Middle frontal gyrus (tissue), 1 donor: ENCODE measurements at regions not wholly inside any gene's neighbourhood (a gene's known extent, or its start where the extent isn't known, plus 50 kb on each side); places are given as distances from the start of the nearest gene placed in this dataset.
A peak's percentile ranks its signal among the peaks of the same experiment; 100 is the strongest.
"Not testable (repeated sequence)": the region's sequence is repeated elsewhere in the genome, so short reads cannot be mapped to it uniquely, and the experiment has no call there.

Experiments used
- DNase-seq: peaks from one replicate; pipeline ENCODE4 v3.0.0-alpha.2; 2015; ENCODE audit warnings: low spot score; ENCODE audit errors: extremely low spot score

GRCh38 chr4:18627447-18628005 lies 606.0 kb upstream of the LCORL start:
- no peak for DNase-seq

DNA sequence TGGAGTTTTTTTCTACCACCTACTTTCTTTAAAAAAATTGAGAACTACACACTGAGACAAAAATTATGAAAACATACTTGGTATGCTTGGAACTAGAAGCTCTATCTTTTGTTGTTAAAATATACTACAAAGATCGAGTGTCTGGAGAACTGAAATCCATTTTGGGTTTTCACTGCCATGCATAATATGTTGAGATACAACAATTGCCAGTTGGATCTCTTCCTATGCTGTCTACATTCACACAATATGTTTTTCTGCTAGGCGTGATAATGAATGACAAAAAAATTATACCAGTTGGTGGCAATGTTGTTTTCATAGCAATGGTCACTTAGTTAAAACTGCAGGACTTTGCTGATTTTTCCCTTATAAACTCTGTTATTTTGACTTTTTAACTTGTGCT lies 605.4 kb upstream of the LCORL start:
- peak; percentile 4 for DNase-seq

- DNase-seq: no peak
Measured at GRCh38 chr4:18626366-18626765, 604.8 kb upstream of the LCORL start.

GRCh38 chr4:18621186-18621585 lies 599.6 kb upstream of the LCORL start:
- DNase-seq: no peak

- no peak for DNase-seq
Measured at GRCh38 chr4:18616720-18617119, 595.2 kb upstream of the LCORL start.

DNA sequence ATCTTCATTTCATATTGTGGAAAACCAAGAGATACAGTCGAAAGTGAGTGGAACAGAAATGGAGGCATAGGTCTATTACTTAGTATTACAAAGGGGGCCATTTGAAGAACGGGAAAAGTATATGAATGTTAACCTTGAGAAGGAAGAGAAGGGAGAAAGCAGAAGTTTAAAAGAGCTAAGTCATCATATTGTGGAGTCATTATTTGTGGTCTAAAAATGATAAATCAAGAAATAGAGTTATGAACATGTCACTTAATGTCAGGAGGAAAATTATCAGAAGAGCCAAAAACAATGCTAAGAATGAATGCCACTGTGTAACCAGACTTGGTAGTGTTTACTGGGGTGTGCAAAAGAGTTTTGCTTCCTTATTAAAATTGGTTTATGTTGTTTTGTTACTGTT lies 589.5 kb upstream of the LCORL start:
- DNase-seq: no peak

DNA sequence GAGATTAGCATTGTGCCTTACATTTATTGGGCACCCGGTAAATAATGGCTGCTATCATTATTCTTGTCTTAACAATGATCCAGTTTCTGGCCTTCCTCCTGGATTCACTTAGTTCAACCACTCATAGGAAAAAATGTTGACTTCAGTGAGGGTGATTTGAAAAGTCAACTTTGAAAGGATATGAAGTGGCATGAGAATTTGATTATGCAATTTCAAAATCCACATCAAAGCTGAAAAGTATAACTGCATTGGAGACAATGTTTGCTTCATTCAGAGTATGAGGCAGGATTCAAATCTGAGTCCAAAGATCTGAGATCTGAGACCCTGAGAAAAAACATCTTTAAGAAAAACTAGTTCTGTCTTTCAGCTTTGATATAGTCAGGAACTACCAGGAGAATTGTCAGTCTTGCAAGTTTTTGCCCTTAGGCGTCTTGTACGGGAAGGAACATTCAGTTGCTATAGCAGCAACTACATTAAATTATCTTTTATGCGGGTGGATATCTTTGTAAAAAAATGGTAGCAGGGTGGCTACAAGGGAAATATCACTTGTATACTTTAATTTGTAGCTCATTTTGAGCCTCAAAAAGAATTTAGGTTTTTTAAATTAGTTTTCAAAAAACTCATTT lies 587.5 kb upstream of the LCORL start:
- no peak for DNase-seq

DNA sequence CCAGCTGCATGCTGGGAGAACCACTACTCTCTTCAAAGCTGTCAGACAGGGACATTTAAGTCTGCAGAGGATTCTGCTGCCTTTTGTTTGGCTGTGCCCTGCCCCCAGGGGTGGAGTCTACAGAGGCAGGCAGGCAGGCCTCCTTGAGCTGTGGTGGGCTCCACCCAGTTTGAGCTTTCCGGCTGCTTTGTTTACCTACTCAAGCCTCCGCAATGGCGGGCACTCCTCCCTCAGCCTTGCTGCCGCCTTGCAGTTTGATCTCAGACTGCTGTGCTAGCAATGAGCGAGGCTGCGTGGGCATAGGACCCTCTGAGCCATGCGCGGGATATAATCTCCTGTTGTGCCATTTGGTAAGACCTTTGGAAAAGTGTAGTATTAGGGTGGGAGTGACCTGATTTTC lies 581.1 kb upstream of the LCORL start:
- DNase-seq: not testable (repeated sequence)

- peak; percentile 84 for DNase-seq
Measured at GRCh38 chr4:18593297-18594002, 571.9 kb upstream of the LCORL start.

DNA sequence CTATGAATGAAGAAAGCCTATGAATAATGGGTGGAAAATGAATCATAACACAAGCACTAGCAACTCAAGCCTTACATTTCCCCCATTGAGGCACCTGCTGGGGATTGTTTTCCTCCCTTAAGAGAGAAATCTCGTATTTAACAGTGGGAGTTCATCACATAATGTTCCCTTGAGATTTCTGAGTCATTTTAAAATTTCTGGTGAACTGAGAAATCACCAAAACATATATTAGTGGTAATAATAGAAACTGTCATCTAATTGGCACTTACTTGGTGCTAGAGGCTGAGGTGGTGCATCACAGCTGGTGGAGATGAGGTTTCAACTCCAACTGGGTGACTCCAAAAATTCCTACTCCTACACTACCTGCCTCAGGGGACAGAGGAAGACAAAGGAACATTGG lies 561.3 kb upstream of the LCORL start:
- DNase-seq: no peak

- no peak for DNase-seq
Measured at GRCh38 chr4:18578307-18578706, 556.8 kb upstream of the LCORL start.

GRCh38 chr4:18572481-18572880 lies 550.9 kb upstream of the LCORL start:
- DNase-seq: no peak

DNA sequence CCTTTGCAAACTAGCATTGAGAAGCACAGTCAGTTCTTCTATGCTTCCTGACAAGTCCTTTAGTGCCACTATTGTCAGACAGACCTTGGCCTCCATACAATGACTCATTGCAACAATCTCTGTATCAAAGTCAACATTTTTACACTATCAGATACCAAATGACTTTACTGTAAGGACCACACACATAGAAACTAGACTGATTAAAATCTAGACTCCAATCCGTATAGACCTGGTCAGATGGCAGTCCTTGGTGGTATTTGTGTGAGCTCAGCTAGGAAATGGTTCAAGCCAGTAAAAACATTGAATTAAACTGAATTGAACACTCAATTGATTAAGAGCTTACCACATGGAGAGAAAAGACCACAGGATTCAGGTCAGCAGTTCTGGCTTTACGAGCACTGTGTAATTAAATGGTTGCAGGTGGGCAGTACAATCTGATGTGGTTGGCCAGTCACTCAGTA lies 549.8 kb upstream of the LCORL start:
- no peak for DNase-seq

DNA sequence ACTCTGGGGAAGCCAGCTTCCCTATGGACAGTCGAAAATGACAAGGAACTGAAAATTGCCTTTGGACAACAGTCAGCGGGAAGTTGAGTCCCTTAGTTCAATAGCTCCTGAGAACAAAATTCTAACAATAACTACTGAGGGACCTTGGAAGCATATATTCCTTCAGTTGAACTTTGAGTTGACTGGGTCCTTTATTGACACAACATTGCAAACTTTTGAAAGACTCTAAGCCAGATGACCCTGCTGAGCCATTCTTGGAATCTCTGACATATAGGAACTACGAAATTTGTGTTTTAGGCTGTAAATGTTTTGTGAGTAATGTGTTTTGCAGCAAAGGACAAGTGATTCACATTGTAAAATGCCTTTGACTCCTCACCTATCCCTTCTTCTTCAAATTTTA lies 548.8 kb upstream of the LCORL start:
- no peak for DNase-seq

- no peak for DNase-seq
Measured at GRCh38 chr4:18568600-18568999, 547.0 kb upstream of the LCORL start.

DNA sequence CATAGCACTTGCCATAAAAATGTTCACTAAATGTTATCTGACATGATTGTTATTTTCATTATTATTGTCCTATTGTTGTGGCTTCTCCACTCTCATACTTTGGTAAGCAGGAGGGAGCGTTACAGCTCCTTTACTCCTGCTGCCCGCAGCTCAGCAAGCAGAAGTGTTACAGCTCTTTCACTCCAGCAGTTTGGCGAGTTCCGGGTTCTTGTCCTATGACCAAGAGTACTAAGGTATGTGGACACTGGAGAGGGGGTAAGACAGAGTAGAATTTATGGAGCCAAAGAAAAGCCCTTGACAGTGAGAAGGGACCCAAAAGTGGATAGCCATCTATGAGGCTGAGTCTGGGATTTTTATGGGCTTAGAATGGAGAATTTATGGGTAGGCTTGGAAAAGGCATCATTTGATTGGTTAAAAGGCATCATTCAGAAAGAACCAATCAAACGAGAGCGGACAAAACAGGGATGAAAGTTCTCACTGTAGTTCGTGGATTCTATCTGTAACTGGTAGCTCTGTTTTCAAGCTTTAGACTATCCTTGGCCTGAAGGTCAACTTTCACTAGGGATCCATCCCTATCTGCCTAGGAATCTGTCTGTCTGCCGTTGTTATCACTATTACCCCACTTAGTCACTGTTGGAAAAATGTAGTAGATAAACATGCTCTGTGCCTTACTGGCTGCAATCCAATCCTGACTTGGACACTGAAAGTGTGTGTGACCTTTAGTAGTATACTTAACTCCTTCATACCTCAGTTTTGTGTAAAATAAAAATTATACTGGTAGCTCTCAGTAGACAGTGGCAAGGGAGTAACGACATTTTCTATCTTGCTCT lies 545.6 kb upstream of the LCORL start:
- DNase-seq: no peak

DNA sequence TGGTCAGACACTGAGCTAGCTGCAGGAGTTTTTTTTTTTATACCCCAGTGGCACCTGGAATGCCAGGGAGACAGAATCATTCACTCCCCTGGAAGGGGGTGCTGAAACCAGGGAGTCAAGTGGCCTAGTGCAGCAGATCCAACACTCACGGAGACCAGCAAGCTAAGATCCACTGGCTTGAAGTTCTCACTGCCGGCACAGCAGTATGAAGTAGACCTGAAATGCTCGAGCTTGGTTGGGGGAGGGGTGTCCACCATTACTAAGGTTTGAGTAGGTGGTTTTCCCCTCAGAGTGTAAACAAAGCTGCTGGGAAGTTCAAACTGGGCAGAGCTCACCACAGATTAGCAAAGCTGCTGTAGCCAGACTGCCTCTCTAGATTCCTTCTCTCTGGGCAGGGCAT lies 537.9 kb upstream of the LCORL start:
- no peak for DNase-seq

DNA sequence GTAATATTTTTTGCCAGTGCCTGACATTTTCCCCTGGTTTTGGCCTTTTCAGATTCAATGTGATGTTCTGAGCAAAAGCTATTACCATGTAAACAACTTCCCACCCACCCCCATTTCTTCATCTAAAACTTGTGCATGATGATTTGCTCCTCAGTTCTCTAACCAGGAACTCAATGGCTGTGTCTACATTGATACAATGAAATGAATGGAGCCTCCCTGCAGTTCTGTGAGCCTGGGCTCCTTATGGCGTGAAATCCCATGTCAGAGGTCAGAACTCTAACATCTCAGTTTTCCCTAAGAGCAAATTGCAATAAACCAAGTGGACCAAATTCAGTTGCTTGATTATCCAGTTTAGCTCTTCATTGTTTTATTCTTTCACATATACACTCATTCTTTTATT lies 534.8 kb upstream of the LCORL start:
- DNase-seq: no peak

DNA sequence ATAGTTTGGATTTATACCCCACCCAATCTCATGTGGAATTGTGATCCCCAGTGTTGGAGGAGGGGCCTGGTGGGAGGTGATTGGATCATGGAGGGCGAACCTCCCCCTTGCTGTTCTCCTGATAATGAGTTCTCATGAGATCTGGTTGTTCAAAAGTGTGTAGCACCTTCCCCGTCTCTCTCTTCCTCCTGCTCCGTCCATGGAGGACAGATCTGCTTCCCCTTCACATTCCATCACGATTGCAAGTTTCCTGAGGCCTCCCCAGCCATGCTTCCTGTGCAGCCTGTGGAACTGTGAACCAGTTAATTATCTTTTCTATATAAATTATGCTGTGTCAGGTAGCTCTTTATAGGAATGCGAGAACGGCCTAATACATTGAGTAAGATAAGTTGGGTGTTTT lies 518.8 kb upstream of the LCORL start:
- no peak for DNase-seq

DNA sequence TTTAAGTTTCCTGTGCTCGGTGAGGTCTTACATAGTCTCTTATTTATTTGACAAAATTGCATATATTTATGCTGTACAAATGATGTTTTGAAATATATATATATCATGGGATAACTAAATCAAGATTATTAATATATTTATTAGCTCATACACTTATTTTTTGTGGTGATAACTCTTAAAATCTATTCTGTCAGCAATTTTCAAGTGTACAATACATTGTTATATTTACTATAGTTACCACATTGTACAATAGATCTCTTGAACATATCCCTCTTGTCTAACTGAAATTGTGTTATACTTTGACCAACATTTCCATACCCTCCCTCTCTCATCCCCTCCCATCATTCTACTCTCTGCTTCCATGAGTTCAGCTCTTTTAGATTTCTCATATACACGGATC lies 516.6 kb upstream of the LCORL start:
- no peak for DNase-seq

- DNase-seq: no peak
Measured at GRCh38 chr4:18536428-18536827, 514.9 kb upstream of the LCORL start.

- no peak for DNase-seq
Measured at GRCh38 chr4:18535948-18536347, 514.4 kb upstream of the LCORL start.
